ENCODE measurements at regions not wholly inside any gene's neighbourhood (a gene's known extent, or its start where the extent isn't known, plus 50 kb on each side); places are given as distances from the start of the nearest gene placed in this dataset.

DNA sequence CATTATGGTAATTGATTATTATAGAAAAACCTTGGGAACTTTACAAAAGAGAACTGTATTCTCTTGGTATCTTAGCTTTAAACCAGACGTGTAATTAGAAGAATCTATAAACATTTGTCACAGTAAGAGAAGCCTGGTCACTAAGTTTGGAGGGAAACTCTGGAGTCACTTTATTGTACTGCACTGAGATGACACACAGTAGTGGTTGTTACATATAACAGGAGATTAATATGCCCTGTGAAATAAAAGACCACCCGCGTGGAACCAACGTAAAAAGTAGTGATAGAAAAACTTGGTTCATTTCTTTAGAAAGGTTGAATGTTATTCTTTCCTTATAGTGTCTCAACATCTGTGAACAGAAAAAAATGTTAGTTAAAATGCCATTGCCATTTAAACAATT lies 416.1 kb downstream of the MDFIC start:
- Histone ChIP-seq H3K27me3 (replicated peaks; ENCODE audit: insufficient read depth, low read depth, low read length, poor library complexity) (no peaks in the 10 kb centered on the region), H3K4me3 (ENCODE audit: low read depth, low read length, poor library complexity, severe bottlenecking) (no peak overlapping the region), H3K36me3 (ENCODE audit: insufficient read depth, low read length, poor library complexity, severe bottlenecking) (no peaks in the 10 kb centered on the region), H3K27ac (ENCODE audit: low read depth, low read length, poor library complexity, severe bottlenecking) (no peak overlapping the region), H3K9me3 (ENCODE audit: low read depth, low read length, poor library complexity, severe bottlenecking) (no peaks in the 10 kb centered on the region), H3K4me1 (ENCODE audit: insufficient read depth, low read length, poor library complexity, severe bottlenecking) (no peaks in the 10 kb centered on the region)
- ChIA-PET POLR2A (ENCODE audit: low non-redundant PET) (no interaction called here), CTCF (no interaction called here)
- intact Hi-C loops (cut with micrococcal nuclease; ENCODE audit: unreplicated experiment): no loop called here
- BruUV-seq (replicated peaks): no TSS peak
- no peak for TF ChIP-seq EZH2 (IDR thresholded peaks at IDR 0.05; ENCODE audit: borderline replicate concordance, low read depth, low read length, poor library complexity, severe bottlenecking)
- TF ChIP-seq, protein P1, sequence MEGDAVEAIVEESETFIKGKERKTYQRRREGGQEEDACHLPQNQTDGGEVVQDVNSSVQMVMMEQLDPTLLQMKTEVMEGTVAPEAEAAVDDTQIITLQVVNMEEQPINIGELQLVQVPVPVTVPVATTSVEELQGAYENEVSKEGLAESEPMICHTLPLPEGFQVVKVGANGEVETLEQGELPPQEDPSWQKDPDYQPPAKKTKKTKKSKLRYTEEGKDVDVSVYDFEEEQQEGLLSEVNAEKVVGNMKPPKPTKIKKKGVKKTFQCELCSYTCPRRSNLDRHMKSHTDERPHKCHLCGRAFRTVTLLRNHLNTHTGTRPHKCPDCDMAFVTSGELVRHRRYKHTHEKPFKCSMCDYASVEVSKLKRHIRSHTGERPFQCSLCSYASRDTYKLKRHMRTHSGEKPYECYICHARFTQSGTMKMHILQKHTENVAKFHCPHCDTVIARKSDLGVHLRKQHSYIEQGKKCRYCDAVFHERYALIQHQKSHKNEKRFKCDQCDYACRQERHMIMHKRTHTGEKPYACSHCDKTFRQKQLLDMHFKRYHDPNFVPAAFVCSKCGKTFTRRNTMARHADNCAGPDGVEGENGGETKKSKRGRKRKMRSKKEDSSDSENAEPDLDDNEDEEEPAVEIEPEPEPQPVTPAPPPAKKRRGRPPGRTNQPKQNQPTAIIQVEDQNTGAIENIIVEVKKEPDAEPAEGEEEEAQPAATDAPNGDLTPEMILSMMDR (conservative IDR thresholded peaks at IDR 0.05; ENCODE audit: low read depth, low read length): no peak
- no peak for DNase-seq (ENCODE audit: low spot score)

- Histone ChIP-seq H3K4me3 (ENCODE audit: low read depth, low read length, poor library complexity, severe bottlenecking) (no peak overlapping the region), H3K4me1 (ENCODE audit: insufficient read depth, low read length, poor library complexity, severe bottlenecking) (no peaks in the 10 kb centered on the region), H3K27ac (ENCODE audit: low read depth, low read length, poor library complexity, severe bottlenecking) (no peak overlapping the region), H3K27me3 (replicated peaks; ENCODE audit: insufficient read depth, low read depth, low read length, poor library complexity) (no peaks in the 10 kb centered on the region), H3K36me3 (ENCODE audit: insufficient read depth, low read length, poor library complexity, severe bottlenecking) (no peaks in the 10 kb centered on the region), H3K9me3 (ENCODE audit: low read depth, low read length, poor library complexity, severe bottlenecking) (no peaks in the 10 kb centered on the region)
- POLR2A ChIA-PET (ENCODE audit: low non-redundant PET): no interaction called here
- DNase-seq (ENCODE audit: low spot score): no peak
- BruUV-seq (replicated peaks): no TSS peak
- intact Hi-C loops (cut with micrococcal nuclease; ENCODE audit: unreplicated experiment): no loop called here
- no peak for TF ChIP-seq EZH2 (IDR thresholded peaks at IDR 0.05; ENCODE audit: borderline replicate concordance, low read depth, low read length, poor library complexity, severe bottlenecking)
- CTCF ChIA-PET: no interaction called here
Observed at GRCh38 chr7:115332691-115333090, 410.8 kb downstream of the MDFIC start.

- TF ChIP-seq, protein P1 (conservative IDR thresholded peaks at IDR 0.05; ENCODE audit: low read depth, low read length): no peak
- no peak for TF ChIP-seq EZH2 (IDR thresholded peaks at IDR 0.05; ENCODE audit: borderline replicate concordance, low read depth, low read length, poor library complexity, severe bottlenecking)
- CTCF ChIA-PET: no interaction called here
Observed at GRCh38 chr7:115329006-115329405, 407.1 kb downstream of the MDFIC start.

DNA sequence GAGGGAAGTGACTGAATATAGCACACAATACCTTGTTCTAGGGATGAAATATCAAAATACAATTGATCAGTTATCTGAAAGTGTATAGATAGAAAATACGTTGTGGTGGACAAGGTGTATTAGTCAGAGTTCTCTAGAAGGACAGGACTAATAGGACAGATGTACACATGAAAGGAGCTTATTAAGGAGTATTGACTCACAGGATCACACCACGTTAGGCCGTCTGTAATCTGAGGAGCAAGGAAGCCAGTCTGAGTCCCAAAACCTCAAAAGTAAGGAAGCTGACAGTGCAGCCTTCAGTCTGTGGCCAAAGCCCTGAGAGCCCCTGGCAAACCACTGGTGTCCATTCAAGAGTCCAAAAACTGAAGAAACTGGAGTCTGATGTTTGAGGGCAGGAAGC lies 406.1 kb downstream of the MDFIC start:
- ChIA-PET POLR2A (ENCODE audit: low non-redundant PET) (no interaction called here), CTCF (no interaction called here)
- DNase-seq (ENCODE audit: low spot score): no peak

More at GRCh38 chr7:115329006-115329405, 407.1 kb downstream of the MDFIC start:
- no peak overlapping the region for H3K27ac ChIP-seq (ENCODE audit: low read depth, low read length, poor library complexity, severe bottlenecking)
- H3K4me3 ChIP-seq (ENCODE audit: low read depth, low read length, poor library complexity, severe bottlenecking): no peak overlapping the region
- no peaks in the 10 kb centered on the region for H3K36me3 ChIP-seq (ENCODE audit: insufficient read depth, low read length, poor library complexity, severe bottlenecking)
- POLR2A ChIA-PET (ENCODE audit: low non-redundant PET): no interaction called here
- H3K4me1 ChIP-seq (ENCODE audit: insufficient read depth, low read length, poor library complexity, severe bottlenecking): no peaks in the 10 kb centered on the region
- H3K27me3 ChIP-seq (replicated peaks; ENCODE audit: insufficient read depth, low read depth, low read length, poor library complexity): no peaks in the 10 kb centered on the region
- no peak for DNase-seq (ENCODE audit: low spot score)
- no TSS peak for BruUV-seq (replicated peaks)
- H3K9me3 ChIP-seq (ENCODE audit: low read depth, low read length, poor library complexity, severe bottlenecking): no peaks in the 10 kb centered on the region
- intact Hi-C loops (cut with micrococcal nuclease; ENCODE audit: unreplicated experiment): no loop called here

More for the DNA sequence above, 406.1 kb downstream of the MDFIC start:
- no peaks in the 10 kb centered on the region for H3K9me3 ChIP-seq (ENCODE audit: low read depth, low read length, poor library complexity, severe bottlenecking)
- TF ChIP-seq, protein P1 (conservative IDR thresholded peaks at IDR 0.05; ENCODE audit: low read depth, low read length): no peak
- no peak for TF ChIP-seq EZH2 (IDR thresholded peaks at IDR 0.05; ENCODE audit: borderline replicate concordance, low read depth, low read length, poor library complexity, severe bottlenecking)
- H3K36me3 ChIP-seq (ENCODE audit: insufficient read depth, low read length, poor library complexity, severe bottlenecking): no peaks in the 10 kb centered on the region
- no peaks in the 10 kb centered on the region for H3K4me1 ChIP-seq (ENCODE audit: insufficient read depth, low read length, poor library complexity, severe bottlenecking)
- H3K4me3 ChIP-seq (ENCODE audit: low read depth, low read length, poor library complexity, severe bottlenecking): no peak overlapping the region
- no peaks in the 10 kb centered on the region for H3K27me3 ChIP-seq (replicated peaks; ENCODE audit: insufficient read depth, low read depth, low read length, poor library complexity)
- BruUV-seq (replicated peaks): no TSS peak
- intact Hi-C loops (cut with micrococcal nuclease; ENCODE audit: unreplicated experiment): no loop called here
- H3K27ac ChIP-seq (ENCODE audit: low read depth, low read length, poor library complexity, severe bottlenecking): no peak overlapping the region

Data from A673 (cell line).